Heart left ventricle (tissue), 16 donors: ENCODE measurements at regions not wholly inside any gene's neighbourhood (a gene's known extent, or its start where the extent isn't known, plus 50 kb on each side); places are given as distances from the start of the nearest gene placed in this dataset.
A peak's percentile ranks its signal among the peaks of the same experiment; 100 is the strongest.

Source experiments
- ATAC-seq, 4 donors: fragments of 200-7000 bp; cut with Tn5 transposase; one replicate each; pipeline ENCODE4 v1.9.1; 2020 to 2022; ENCODE audit warnings: moderate library complexity in 4 of 4, mild to moderate bottlenecking in 3 of 4, moderate number of reproducible peaks in 1 of 4
- DNase-seq, 5 donors: peaks; one replicate each; pipeline ENCODE4 v3.0.0-alpha.2; 2020
- H3K27ac ChIP-seq, 12 donors: fragments of 200-600 bp; sonication (generic) in 4 of 12; one replicate each; pipeline versions ENCODE4 v1.5.0 to v1.8.0; 2016 to 2022; ENCODE audit warnings: mild to moderate bottlenecking in 2 of 12
- H3K27me3 ChIP-seq, 9 donors: fragments of 200-600 bp; sonication (generic) in 2 of 9; one replicate each; pipeline versions ENCODE4 v1.5.1 to v1.8.0; 2016 to 2022; ENCODE audit warnings: mild to moderate bottlenecking in 3 of 9
- H3K36me3 ChIP-seq, 9 donors: fragments of 200-600 bp; sonication (generic) in 2 of 9; one replicate each; pipeline versions ENCODE4 v1.5.0 to v1.8.0; 2018 to 2022; ENCODE audit warnings: mild to moderate bottlenecking in 2 of 9
- H3K4me1 ChIP-seq, 12 donors: fragments of 200-600 bp; sonication (generic) in 4 of 12; one replicate each; pipeline versions ENCODE4 v1.5.0 to v1.8.0; 2016 to 2022; ENCODE audit warnings: mild to moderate bottlenecking in 3 of 12
- H3K4me3 ChIP-seq, 12 donors: fragments of 200-600 bp; sonication (generic) in 4 of 12; one replicate each; pipeline versions ENCODE4 v1.5.0 to v1.8.0; 2017 to 2022; ENCODE audit warnings: mild to moderate bottlenecking in 9 of 12, moderate library complexity in 4 of 12
- H3K9me3 ChIP-seq, 12 donors: fragments of 200-600 bp; sonication (generic) in 4 of 12; one replicate each; pipeline versions ENCODE4 v1.5.0 to v1.8.0; 2016 to 2022; ENCODE audit warnings: mild to moderate bottlenecking in 1 of 12
- POLR2A ChIP-seq, 2 donors: fragments of 450-650 bp; IDR thresholded peaks; one replicate each; pipeline ENCODE4 v1.6.1; 2017; ENCODE audit warnings: antibody characterized with exemption in 2 of 2, mild to moderate bottlenecking in 2 of 2, moderate library complexity in 2 of 2
- WGBS, 4 donors: extraction: QIAGEN DNeasy Blood & Tissue Kit in 2 of 4; methylation state at CpG; one replicate each; pipeline versions ENCODE4 v1.1.5 to v1.1.7; 2013 to 2018; 5-methylcytosine and 5-hydroxymethylcytosine counted together
- intact Hi-C, 10 donors: fragments of 100-400 bp; cut with DNase I; formaldehyde crosslinking; loops; one replicate each; pipeline versions ENCODE4 v1.11.1 to v1.14.2; 2022
- TF ChIP-seq, protein P1 (sequence below), 12 donors: fragments of 200-600 bp; sonication (generic) in 4 of 12; IDR thresholded peaks; one replicate each; pipeline versions ENCODE4 v1.5.0 to v1.8.0; 2018 to 2022; ENCODE audit warnings: antibody characterized with exemption in 12 of 12, mild to moderate bottlenecking in 5 of 12
- donor health status: ischemic (EF 13 %, LVEDD 7.1; RV severe dilation, severe dysfunction).
- donor health status: healthy with polysubstance abuse.
- donor health status: DM: no; HTN: yes; CAD: no.
- donor health status: DM: no; HTN: no; CAD: no.
- donor health status: ischemic (EF 25% LVEDD 6.9; RV normal size, moderate dysfunction).
- donor health status: ischemic (EF 25% LVEDD 5.7; RV mildly dilated, moderate dysfunction).
- donor health status: healthy.
- donor health status: DM: yes; HTN: yes; CAD: no.
- donor health status: ischemic (EF 35%, LVEDD 5.7; RV mildly dilated, moderate dysfunction).
- donor health status: nonischemic (EF 11% LVEDD 7.7; RV severe dilation, severe dysfunction).
- donor health status: DM: yes; HTN: yes; CAD: no.
- donor health status: PGD.
- donor health status: ischemic (EF 29% LVEDD 5.4; RV normal size, mild dysfunction).
- donor health status: nonischemic (EF 23%, LVEDD 6.1; RV moderate dilation, normal function).

DNA sequence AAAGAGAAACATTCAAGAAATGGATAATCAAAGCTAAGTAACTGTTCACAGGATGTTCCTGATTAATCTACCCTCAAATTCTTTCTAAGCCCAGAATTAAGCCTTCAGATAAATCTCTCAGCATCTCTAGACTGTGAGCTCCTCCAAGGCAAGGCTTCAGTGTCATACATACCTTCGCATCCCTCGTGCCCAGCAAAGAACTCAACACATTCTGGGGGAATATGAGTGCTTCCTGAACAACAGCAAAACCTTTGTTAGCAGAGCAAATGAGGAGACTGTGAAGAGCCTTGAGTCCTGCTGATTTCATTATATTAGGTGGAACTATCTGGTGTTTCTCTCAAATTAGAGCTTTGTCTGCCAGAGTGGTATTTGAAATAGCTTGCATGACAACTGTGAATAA is 401.8 kb upstream of the TMPO start:
- no peak overlapping the region for H3K4me3 ChIP-seq
- DNase-seq (no peak), ATAC-seq (no peak)
- no peaks in the 10 kb centered on the region for H3K36me3 ChIP-seq
- H3K27me3 ChIP-seq: no peaks in the 10 kb centered on the region
- 80 to 85% (median 84%) methylated on average over 2 of the region's 2 CpGs for WGBS, 4 donors
- TF ChIP-seq, protein P1, sequence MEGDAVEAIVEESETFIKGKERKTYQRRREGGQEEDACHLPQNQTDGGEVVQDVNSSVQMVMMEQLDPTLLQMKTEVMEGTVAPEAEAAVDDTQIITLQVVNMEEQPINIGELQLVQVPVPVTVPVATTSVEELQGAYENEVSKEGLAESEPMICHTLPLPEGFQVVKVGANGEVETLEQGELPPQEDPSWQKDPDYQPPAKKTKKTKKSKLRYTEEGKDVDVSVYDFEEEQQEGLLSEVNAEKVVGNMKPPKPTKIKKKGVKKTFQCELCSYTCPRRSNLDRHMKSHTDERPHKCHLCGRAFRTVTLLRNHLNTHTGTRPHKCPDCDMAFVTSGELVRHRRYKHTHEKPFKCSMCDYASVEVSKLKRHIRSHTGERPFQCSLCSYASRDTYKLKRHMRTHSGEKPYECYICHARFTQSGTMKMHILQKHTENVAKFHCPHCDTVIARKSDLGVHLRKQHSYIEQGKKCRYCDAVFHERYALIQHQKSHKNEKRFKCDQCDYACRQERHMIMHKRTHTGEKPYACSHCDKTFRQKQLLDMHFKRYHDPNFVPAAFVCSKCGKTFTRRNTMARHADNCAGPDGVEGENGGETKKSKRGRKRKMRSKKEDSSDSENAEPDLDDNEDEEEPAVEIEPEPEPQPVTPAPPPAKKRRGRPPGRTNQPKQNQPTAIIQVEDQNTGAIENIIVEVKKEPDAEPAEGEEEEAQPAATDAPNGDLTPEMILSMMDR (IDR thresholded peaks at IDR 0.05): no peak
- no peak for TF ChIP-seq POLR2A (IDR thresholded peaks at IDR 0.05)
- H3K27ac ChIP-seq: no peak overlapping the region
- H3K4me1 ChIP-seq: no peaks in the 10 kb centered on the region
- intact Hi-C loops: no loop called here
- H3K9me3 ChIP-seq: no peaks in the 10 kb centered on the region

DNA sequence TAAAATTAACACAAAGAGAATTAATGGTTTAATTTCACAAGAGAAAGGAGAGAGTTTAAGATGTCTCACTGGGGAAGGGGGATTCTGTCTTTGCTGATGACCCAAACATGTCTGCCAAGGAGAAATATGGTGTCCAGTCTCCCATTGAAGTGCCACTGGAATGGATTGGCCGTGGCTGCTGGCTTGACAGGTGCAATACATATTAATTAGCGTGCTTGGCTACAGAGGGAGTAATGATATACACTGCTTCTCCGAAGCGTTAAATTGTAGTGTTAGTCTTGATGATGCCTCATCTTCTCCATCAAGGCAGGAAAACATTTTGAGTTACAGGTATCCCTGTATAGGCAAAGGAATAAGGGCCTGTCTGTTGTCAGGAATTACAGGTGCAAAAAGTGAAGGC is 393.4 kb upstream of the TMPO start:
- H3K36me3 ChIP-seq: no peaks in the 10 kb centered on the region
- H3K27ac ChIP-seq: no peak overlapping the region
- WGBS, 4 donors: 93 to 96% (median 94%) methylated on average over 4 of the region's 4 CpGs
- peaks cover 0 to 16% (median 3%) of the 10 kb centered on the region in 12 donors for H3K4me1 ChIP-seq
- no peak for DNase-seq
- H3K4me3 ChIP-seq: no peak overlapping the region
- H3K27me3 ChIP-seq: no peaks in the 10 kb centered on the region
- TF ChIP-seq, protein P1 (IDR thresholded peaks at IDR 0.05): no peak
- no peak for TF ChIP-seq POLR2A (IDR thresholded peaks at IDR 0.05)
- ATAC-seq: no peak
- no peaks in the 10 kb centered on the region for H3K9me3 ChIP-seq
- intact Hi-C loops: no loop called here

DNA sequence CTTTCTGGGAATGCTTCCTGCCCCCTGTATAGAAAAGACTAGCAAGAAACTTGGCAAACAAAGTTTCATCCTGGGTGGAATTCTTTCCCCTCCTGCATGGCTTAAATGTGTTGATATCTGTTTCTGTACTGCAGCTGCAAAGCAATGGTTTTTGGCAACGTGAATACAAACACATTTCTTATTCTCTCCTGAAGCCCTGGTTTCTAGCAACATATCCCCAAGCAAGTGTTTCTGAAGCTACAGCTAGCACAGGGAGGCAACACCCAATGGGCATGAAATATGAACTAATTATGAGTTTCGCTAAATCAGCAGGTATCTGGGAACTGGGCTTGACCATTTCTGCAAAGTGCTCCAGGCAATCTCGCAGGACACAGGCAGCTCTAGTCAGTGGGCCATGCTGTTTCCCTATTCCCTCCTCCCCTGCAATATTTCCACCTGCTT is 392.3 kb upstream of the TMPO start:
- intact Hi-C loops: no loop called here
- Histone ChIP-seq H3K4me3 (no peak overlapping the region), H3K27me3 (no peaks in the 10 kb centered on the region), H3K9me3 (no peaks in the 10 kb centered on the region), H3K4me1 (peaks cover 0 to 27% (median 12%) of the 10 kb centered on the region in 12 donors), H3K36me3 (no peaks in the 10 kb centered on the region), H3K27ac (peak overlapping the region in 2 of 12 donors; percentile 36 to 38)
- DNase-seq: no peak
- no peak for TF ChIP-seq POLR2A (IDR thresholded peaks at IDR 0.05)
- TF ChIP-seq, protein P1 (IDR thresholded peaks at IDR 0.05): no peak
- no peak for ATAC-seq
- WGBS, 4 donors: 43 to 54% (median 50%) methylated on average over 3 of the region's 3 CpGs

DNA sequence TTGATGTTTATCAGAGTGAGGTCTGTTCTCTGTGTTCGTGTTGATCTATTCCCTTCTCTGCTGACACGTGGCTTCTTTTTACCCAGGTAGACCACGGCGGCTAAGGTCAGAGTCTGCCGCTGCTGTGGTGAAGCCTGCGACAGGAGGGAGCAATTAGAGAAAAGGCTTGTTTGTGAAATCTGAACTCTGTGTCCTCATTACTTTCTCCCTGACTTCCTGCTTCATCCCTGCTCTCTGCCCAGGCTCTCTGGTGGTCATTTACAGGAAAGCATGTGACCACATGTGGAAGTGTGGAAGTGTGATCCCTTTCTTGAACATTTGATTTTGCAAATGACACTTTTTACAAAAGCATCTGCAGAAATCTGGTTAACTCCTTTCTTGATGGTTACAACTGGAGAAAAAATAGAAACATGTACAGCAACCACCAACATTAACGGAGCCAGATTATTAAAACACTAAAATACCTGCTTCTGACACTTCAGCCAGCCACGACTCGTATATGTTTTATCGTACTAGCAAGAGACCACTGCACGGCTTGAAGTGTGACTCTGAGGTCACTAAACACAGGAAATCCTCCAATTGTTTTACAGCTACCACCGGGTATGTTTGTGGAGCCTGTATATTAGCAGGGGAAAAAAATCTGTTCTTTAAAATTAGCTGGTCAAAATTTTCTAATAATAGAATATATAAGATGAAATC is 388.6 kb upstream of the TMPO start:
- ATAC-seq (peak in 1 of 4 donors; percentile 72), DNase-seq (peak in 1 of 5 donors; percentile 6)
- Histone ChIP-seq H3K36me3 (no peaks in the 10 kb centered on the region), H3K27ac (peak overlapping the region in 9 of 12 donors; percentile 30 to 58 (median 39)), H3K4me3 (no peak overlapping the region), H3K4me1 (peaks cover 0 to 29% (median 13%) of the 10 kb centered on the region in 12 donors), H3K9me3 (no peaks in the 10 kb centered on the region), H3K27me3 (no peaks in the 10 kb centered on the region)
- intact Hi-C loops: no loop called here
- 45 to 52% (median 49%) methylated on average over 12 of the region's 12 CpGs for WGBS, 4 donors
- TF ChIP-seq, protein P1 (IDR thresholded peaks at IDR 0.05): no peak
- TF ChIP-seq POLR2A (IDR thresholded peaks at IDR 0.05): no peak
